ENCODE measurements at regions not wholly inside any gene's neighbourhood (a gene's known extent, or its start where the extent isn't known, plus 50 kb on each side); places are given as distances from the start of the nearest gene placed in this dataset.

- H2AFZ ChIP-seq (ENCODE audit: low read depth, low read length): no peak overlapping the region
- H3K27me3 ChIP-seq (ENCODE audit: control insufficient read depth in 2 of 2, insufficient read depth in 2 of 2, low read length in 2 of 2): peaks cover 0 to 20% of the 10 kb centered on the region in 2 experiments; a peak in 2 of 5 replicates
- no peaks in the 10 kb centered on the region for H4K20me1 ChIP-seq (replicated peaks; ENCODE audit: control insufficient read depth, insufficient read depth, low read length)
- intact Hi-C loops (cut with micrococcal nuclease): no loop called here
- no peak overlapping the region for H3K4me2 ChIP-seq (ENCODE audit: insufficient read depth, low read length)
- no peaks in the 10 kb centered on the region for H3K79me2 ChIP-seq (ENCODE audit: control insufficient read depth, insufficient read depth, low read length)
- in situ Hi-C loops (cut with MboI): no loop called here
- no peak overlapping the region for H3K27ac ChIP-seq (ENCODE audit: extremely low read depth, low read depth, low read length)
- POLR2A ChIA-PET: interaction anchor here (0.7 to 1.1 kb wide), 2 partner anchors 45 to 104 kb away, joined by 3 to 5 read pairs; no protein-coding TSS in a partner anchor
- H3K9ac ChIP-seq (ENCODE audit: insufficient read depth in 1 of 2, low read depth in 2 of 2, low read length in 2 of 2): no peak overlapping the region
- WGBS (ENCODE audit: insufficient coverage, low coverage, missing lambda C conversion rate): 9% methylated on average over 8 of the region's 8 CpGs
- no peaks in the 10 kb centered on the region for H3K36me3 ChIP-seq (ENCODE audit: control insufficient read depth, insufficient read depth, low read length)
- no peaks in the 10 kb centered on the region for H3K9me1 ChIP-seq (ENCODE audit: control insufficient read depth, insufficient read depth, low read length)
- FAIRE-seq (no peak), ATAC-seq (no peak), DNase-seq (ENCODE audit: extremely low read depth in 1 of 4, low spot score in 3 of 4) (no peak)
- no peaks in the 10 kb centered on the region for H3K9me3 ChIP-seq (replicated peaks; ENCODE audit: control insufficient read depth, insufficient read depth, low read depth, low read length)
- H3K4me1 ChIP-seq (replicated peaks in 1 of 2; ENCODE audit: control insufficient read depth in 2 of 2, insufficient read depth in 2 of 2, low read length in 2 of 2): 0 out of 5 replicates have a peak, but pooled peaks cover 0 to 3% of the 10 kb centered on the region in 2 experiments
- BruUV-seq (replicated peaks): no TSS peak
- no peak overlapping the region for H3K4me3 ChIP-seq
- CTCF ChIA-PET (ENCODE audit: low intra/inter-chr PET ratio): no interaction called here
- TF ChIP-seq, protein P1, sequence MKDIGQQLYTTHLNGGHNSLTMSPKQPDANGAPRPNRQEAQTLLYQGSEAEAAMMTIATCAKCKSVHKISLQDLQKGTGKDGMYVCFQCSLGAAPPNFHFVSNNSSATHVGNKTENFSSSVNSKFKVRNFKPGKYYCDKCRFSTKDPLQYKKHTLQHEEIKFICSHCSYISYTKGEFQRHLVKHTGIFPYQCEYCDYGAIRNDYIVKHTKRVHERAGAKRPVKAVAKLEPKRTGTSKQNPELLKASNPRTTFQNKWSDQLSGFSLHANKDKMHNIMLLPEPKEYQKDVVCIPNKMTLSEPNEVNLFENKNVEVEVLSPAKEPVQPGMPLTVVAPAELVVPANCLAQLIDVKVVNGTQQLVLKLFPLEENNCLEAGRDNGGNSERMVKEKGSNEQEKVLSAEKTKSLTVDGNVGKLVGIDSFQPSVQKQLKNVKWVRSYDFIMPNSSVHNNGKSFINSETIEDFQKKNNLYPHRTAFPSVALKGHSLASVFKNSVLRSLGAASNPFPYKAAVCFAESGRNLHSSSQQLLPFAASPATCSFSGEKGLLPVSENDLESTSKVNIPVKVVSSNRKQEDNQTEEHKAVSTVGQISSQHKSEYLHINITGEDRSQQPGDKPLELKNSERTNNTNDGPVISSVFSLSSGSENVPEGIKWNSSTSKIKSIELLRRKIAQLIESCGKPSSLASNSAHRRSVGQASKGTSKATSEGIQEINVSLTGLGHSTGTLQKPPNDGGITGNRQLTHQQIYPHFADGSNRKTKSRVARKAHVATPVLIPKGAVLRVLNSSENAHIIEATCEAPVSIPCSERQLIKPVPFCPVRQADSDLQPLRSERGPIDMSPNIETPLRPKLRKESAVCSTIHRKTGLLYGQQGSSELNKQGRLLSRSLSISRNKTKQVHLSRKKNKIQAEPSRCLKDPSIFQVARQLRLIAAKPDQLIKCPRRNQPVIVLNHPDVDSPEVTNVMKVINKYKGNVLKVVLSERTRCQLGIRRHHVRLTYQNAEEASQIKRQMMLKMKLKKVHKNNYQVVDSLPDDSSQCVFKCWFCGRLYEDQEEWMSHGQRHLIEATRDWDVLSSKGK (CRISPR knock-in tag; IDR thresholded peaks at IDR 0.05): no peak
- TF ChIP-seq KDM5B (IDR thresholded peaks at IDR 0.05; ENCODE audit: insufficient replicate concordance, low read depth, low read length): no peak
- no peak for TF ChIP-seq SMAD2 (IDR thresholded peaks at IDR 0.05; ENCODE audit: low read depth, low read length)
- TF ChIP-seq POLR2AphosphoS2 (IDR thresholded peaks at IDR 0.05; ENCODE audit: low read length): no peak
- TF ChIP-seq, protein P2, sequence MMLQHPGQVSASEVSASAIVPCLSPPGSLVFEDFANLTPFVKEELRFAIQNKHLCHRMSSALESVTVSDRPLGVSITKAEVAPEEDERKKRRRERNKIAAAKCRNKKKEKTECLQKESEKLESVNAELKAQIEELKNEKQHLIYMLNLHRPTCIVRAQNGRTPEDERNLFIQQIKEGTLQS (IDR thresholded peaks at IDR 0.05): no peak
- TF ChIP-seq, protein P2 (CRISPR knock-in tag; conservative IDR thresholded peaks at IDR 0.05): no peak
- no peak for TF ChIP-seq ZNF75A (CRISPR knock-in tag; IDR thresholded peaks at IDR 0.05)
- no peak for TF ChIP-seq ZNF384 (IDR thresholded peaks at IDR 0.05; ENCODE audit: low read depth, low read length)
- no peak for TF ChIP-seq CEBPG (CRISPR knock-in tag; IDR thresholded peaks at IDR 0.05)
- no peak for TF ChIP-seq CEBPG (tag; conservative IDR thresholded peaks at IDR 0.05 in 1 of 2, IDR thresholded peaks at IDR 0.05 in 1 of 2)
- TF ChIP-seq KDM2B (CRISPR knock-in tag; IDR thresholded peaks at IDR 0.05): no peak
- TF ChIP-seq ARID1B (IDR thresholded peaks at IDR 0.05): no peak
Observed at GRCh38 chr1:38603907-38604306, 255.7 kb downstream of the RRAGC start.

Data from K562 (cell line).